Panc1 (cell line): ENCODE measurements at regions not wholly inside any gene's neighbourhood (a gene's known extent, or its start where the extent isn't known, plus 50 kb on each side); places are given as distances from the start of the nearest gene placed in this dataset.

ENCODE experiments used
- CTCF ChIP-seq: fragments of 450-650 bp; IDR thresholded peaks from 2 replicates; pipeline ENCODE4 v1.5.1; 2017; ENCODE audit warnings: mild to moderate bottlenecking
- POLR2AphosphoS5 ChIP-seq: IDR thresholded peaks from 2 replicates; pipeline ENCODE4 v1.6.1; 2012; ENCODE audit warnings: mild to moderate bottlenecking, low read depth, low read length, moderate library complexity
- REST ChIP-seq, 2 experiments: IDR thresholded peaks; 2 replicates each; pipeline ENCODE4 v1.6.1; 2011 to 2012; ENCODE audit warnings: low read depth in 2 of 2, control low read depth in 1 of 2, low read length in 1 of 2, mild to moderate bottlenecking in 1 of 2, moderate library complexity in 1 of 2; ENCODE audit not compliant: insufficient read depth in 1 of 2
- SIN3A ChIP-seq: IDR thresholded peaks from 2 replicates; pipeline ENCODE4 v1.6.1; 2012; ENCODE audit warnings: low read depth, mild to moderate bottlenecking, low read length, moderate library complexity, borderline replicate concordance; ENCODE audit not compliant: insufficient read depth

DNA sequence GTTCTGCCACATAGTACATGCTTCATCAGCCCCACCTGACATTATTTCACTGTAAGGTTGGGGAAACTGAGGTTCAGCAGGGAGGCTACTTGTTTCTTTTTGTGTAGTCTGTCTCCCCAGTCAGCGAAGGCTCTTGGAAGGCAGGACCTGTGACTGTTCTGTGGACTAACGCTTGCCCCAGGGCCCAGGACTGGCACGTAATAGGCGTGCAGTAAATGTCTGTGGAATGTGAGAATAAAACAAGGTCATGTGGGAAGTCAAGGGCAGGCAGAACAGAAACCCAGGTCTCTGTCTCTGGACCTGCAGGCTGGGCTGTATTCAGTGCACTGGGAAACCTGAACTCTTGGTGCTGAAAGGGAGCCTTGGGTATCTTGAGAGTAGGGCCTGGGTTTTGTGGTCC is 168.7 kb downstream of the RPS24 start:
- no peak for TF ChIP-seq CTCF
- TF ChIP-seq POLR2AphosphoS5 = no peak
- TF ChIP-seq REST (IDR thresholded peaks at IDR 0.05; ENCODE audit: insufficient read depth in 1 of 2, low read depth in 2 of 2, low read length in 1 of 2) = no peak
- TF ChIP-seq SIN3A = no peak
